ENCODE measurements at regions not wholly inside any gene's neighbourhood (a gene's known extent, or its start where the extent isn't known, plus 50 kb on each side); places are given as distances from the start of the nearest gene placed in this dataset.
"Not testable (repeated sequence)": the region's sequence is repeated elsewhere in the genome, so short reads cannot be mapped to it uniquely, and the experiment has no call there.

DNA sequence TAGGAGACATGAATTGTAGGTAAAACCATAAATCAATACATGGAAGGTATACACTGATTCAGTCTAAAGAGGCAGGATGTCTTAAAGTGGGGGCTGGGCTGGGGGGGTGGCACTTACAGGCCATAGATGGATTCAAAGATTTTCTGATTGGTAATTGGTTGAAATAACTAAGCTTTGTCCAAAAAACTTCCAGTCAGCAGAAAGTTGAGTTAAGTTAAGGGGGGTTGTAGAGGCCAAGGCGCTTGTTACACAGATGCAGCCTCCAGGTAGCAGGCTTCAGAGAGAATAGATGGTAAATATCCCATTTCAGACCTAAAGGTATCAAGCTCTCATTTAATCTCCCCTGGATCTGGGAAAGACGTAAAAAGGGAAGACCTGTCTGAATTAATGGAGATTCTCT, 233.6 kb upstream of the NRXN1 start:
- H3K36me3 ChIP-seq = no peaks in the 10 kb centered on the region
- intact Hi-C loops (cut with DNase I) = no loop called here
- no peak for DNase-seq
- TF ChIP-seq, protein P1, sequence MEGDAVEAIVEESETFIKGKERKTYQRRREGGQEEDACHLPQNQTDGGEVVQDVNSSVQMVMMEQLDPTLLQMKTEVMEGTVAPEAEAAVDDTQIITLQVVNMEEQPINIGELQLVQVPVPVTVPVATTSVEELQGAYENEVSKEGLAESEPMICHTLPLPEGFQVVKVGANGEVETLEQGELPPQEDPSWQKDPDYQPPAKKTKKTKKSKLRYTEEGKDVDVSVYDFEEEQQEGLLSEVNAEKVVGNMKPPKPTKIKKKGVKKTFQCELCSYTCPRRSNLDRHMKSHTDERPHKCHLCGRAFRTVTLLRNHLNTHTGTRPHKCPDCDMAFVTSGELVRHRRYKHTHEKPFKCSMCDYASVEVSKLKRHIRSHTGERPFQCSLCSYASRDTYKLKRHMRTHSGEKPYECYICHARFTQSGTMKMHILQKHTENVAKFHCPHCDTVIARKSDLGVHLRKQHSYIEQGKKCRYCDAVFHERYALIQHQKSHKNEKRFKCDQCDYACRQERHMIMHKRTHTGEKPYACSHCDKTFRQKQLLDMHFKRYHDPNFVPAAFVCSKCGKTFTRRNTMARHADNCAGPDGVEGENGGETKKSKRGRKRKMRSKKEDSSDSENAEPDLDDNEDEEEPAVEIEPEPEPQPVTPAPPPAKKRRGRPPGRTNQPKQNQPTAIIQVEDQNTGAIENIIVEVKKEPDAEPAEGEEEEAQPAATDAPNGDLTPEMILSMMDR (IDR thresholded peaks at IDR 0.05) = no peak
- TF ChIP-seq POLR2A (IDR thresholded peaks at IDR 0.05) = no peak
- WGBS (ENCODE audit: insufficient coverage, low coverage, low lambda C conversion rate, missing lambda C conversion rate) = 77% methylated on average over 2 of the region's 2 CpGs
- no peak overlapping the region for H3K27ac ChIP-seq
- no peaks in the 10 kb centered on the region for H3K27me3 ChIP-seq
- no peaks in the 10 kb centered on the region for H3K9me3 ChIP-seq
- H3K4me1 ChIP-seq = no peaks in the 10 kb centered on the region
- no peak overlapping the region for H3K4me3 ChIP-seq
- no peak for ATAC-seq

DNA sequence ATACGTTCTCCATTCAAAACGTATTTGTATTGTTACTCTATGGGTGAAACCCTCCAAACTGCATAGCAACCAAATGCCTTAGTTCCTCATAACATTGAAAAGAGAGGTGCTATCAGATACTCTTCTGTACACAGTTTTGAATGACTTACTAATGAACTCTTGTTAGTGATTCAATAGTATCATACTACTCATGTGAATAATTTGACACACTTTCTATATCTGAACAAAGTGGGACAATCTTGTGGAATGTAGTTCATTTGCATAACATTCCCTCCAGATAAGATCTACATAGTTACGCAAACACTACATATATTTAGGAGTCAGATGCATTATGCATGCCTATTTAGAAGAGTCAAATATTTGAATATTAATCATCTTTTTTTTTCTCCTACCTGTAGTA, 232.0 kb upstream of the NRXN1 start:
- no peak for DNase-seq
- no peak overlapping the region for H3K27ac ChIP-seq
- ATAC-seq = no peak
- no peaks in the 10 kb centered on the region for H3K4me1 ChIP-seq
- no peaks in the 10 kb centered on the region for H3K36me3 ChIP-seq
- no peak overlapping the region for H3K4me3 ChIP-seq
- no peaks in the 10 kb centered on the region for H3K27me3 ChIP-seq
- intact Hi-C loops (cut with DNase I) = no loop called here
- no peaks in the 10 kb centered on the region for H3K9me3 ChIP-seq
- WGBS (ENCODE audit: insufficient coverage, low coverage, low lambda C conversion rate, missing lambda C conversion rate) = 77% methylated on average over 3 of the region's 3 CpGs
- no peak for TF ChIP-seq POLR2A (IDR thresholded peaks at IDR 0.05)
- TF ChIP-seq, protein P1 (IDR thresholded peaks at IDR 0.05) = no peak

DNA sequence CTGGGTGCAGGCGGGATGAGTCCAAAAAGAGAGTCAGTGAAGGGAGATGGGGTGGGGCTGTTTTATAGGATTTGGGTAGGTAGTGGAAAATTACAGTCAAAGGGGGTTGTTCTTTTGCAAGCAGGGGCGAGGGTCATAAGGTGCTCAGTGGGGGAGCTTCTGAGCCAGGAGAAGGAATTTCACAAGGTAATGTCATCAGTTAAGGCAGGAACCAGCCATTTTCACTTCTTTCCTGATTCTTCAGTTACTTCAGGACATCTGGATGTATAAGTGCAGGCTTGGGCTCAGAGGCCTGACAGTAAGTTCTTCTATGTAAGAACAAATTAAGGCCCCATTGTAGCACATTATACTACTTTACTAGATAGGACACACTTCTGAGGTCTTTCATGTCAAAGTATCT, 231.2 kb upstream of the NRXN1 start:
- intact Hi-C loops (cut with DNase I); H3K4me3 ChIP-seq; H3K9me3 ChIP-seq; H3K4me1 ChIP-seq; H3K27ac ChIP-seq; H3K36me3 ChIP-seq; H3K27me3 ChIP-seq; ATAC-seq; DNase-seq: not testable (repeated sequence)
- 88% methylated on average over 1 of the region's 2 CpGs for WGBS (ENCODE audit: insufficient coverage, low coverage, low lambda C conversion rate, missing lambda C conversion rate)

DNA sequence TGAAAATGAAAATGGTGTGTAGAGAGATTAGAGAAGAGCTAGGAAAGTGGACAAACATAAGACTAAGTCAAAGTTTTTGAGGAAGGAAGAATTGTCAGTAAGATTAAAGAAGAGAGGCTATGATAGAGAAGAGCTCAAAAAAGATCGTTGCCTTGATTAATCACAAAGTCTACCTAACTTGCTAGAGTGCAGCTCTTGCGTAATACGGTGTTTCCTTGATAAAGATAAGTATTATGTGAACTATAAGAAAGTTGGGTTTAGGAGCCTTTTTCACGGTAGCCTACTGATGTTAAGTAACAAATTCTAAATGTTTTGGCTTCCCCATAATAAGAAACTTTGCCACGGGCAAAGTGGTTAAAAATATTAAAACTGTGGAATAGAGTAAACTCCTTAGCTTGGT, 226.4 kb upstream of the NRXN1 start:
- WGBS (ENCODE audit: insufficient coverage, low coverage, low lambda C conversion rate, missing lambda C conversion rate) = 83% methylated on average over 5 of the region's 5 CpGs
- no peak for TF ChIP-seq POLR2A (IDR thresholded peaks at IDR 0.05)
- TF ChIP-seq, protein P1 (IDR thresholded peaks at IDR 0.05) = no peak
- H3K4me3 ChIP-seq = no peak overlapping the region
- ATAC-seq (no peak), DNase-seq (no peak)
- intact Hi-C loops (cut with DNase I) = no loop called here
- H3K36me3 ChIP-seq = no peaks in the 10 kb centered on the region
- H3K9me3 ChIP-seq = no peaks in the 10 kb centered on the region
- no peaks in the 10 kb centered on the region for H3K27me3 ChIP-seq
- no peaks in the 10 kb centered on the region for H3K4me1 ChIP-seq
- no peak overlapping the region for H3K27ac ChIP-seq

DNA sequence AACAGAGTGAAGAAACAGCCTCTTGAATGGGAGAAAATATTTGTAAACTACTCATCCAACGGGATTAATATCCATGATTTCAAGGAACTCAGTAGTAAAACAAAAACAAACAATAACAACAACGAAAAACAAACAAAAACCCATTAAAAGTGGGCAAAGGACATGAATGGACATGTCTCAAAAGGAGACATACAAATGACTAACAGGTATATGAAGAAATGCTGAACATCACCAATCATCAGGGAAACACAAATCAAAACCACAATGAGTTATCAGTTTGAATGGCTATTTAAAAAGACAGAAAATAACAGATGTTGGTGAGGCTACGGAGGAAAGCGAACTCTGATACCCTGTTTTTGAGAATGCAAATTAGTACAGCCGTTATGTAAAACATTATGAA, 224.8 kb upstream of the NRXN1 start:
- Histone ChIP-seq H3K27ac (no peak overlapping the region), H3K4me1 (no peaks in the 10 kb centered on the region), H3K4me3 (no peak overlapping the region), H3K27me3 (no peaks in the 10 kb centered on the region), H3K36me3 (no peaks in the 10 kb centered on the region), H3K9me3 (no peaks in the 10 kb centered on the region)
- intact Hi-C loops (cut with DNase I) = no loop called here
- DNase-seq = no peak
- no peak for ATAC-seq
- TF ChIP-seq, protein P1 (IDR thresholded peaks at IDR 0.05) = no peak
- TF ChIP-seq POLR2A (IDR thresholded peaks at IDR 0.05) = no peak
- WGBS (ENCODE audit: insufficient coverage, low coverage, low lambda C conversion rate, missing lambda C conversion rate) = 83% methylated on average over 5 of the region's 5 CpGs

Data from right lobe of liver (tissue), 6 donors.